Right lobe of liver (tissue), 4 donors: ENCODE measurements at regions not wholly inside any gene's neighbourhood (a gene's known extent, or its start where the extent isn't known, plus 50 kb on each side); places are given as distances from the start of the nearest gene placed in this dataset.

Source experiments
- POLR2A ChIP-seq: fragments of 450-650 bp; IDR thresholded peaks from one replicate; pipeline ENCODE4 v1.6.1; 2017; ENCODE audit warnings: antibody characterized with exemption, mild to moderate bottlenecking
- TF ChIP-seq, protein P1 (sequence below), 4 donors: fragments of 200-600 bp in 3 of 4; fragments of 450-650 bp in 1 of 4; IDR thresholded peaks; one replicate each; pipeline versions ENCODE4 v1.5.1 to v1.8.0; 2016 to 2022; ENCODE audit warnings: antibody characterized with exemption in 4 of 4, mild to moderate bottlenecking in 2 of 4
- donor health status: DM: no; HTN: no; CAD: no.
- donor health status: DM: no; HTN: no; CAD: no.
- donor health status: DM: no; HTN: yes; CAD: no.

DNA sequence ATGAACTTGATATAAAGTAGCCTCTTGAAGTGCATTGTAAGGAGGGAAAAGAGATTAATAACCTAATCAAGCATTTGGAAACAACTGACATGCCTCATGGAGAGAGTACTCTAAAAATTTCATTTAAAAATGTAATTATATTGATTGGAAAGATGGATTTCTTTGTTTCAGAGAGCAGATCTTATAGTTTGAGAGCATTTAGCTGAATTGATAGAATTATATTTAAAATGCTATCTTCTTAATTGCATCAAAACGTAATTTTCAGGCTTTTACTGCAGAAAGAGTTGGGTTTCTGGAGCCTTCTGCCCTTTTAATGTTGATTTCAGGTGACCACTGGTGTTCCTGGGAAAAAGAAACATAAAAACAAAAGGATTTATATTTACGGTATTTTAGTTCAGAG, 130.6 kb downstream of the EDN3 start:
- TF ChIP-seq, protein P1, sequence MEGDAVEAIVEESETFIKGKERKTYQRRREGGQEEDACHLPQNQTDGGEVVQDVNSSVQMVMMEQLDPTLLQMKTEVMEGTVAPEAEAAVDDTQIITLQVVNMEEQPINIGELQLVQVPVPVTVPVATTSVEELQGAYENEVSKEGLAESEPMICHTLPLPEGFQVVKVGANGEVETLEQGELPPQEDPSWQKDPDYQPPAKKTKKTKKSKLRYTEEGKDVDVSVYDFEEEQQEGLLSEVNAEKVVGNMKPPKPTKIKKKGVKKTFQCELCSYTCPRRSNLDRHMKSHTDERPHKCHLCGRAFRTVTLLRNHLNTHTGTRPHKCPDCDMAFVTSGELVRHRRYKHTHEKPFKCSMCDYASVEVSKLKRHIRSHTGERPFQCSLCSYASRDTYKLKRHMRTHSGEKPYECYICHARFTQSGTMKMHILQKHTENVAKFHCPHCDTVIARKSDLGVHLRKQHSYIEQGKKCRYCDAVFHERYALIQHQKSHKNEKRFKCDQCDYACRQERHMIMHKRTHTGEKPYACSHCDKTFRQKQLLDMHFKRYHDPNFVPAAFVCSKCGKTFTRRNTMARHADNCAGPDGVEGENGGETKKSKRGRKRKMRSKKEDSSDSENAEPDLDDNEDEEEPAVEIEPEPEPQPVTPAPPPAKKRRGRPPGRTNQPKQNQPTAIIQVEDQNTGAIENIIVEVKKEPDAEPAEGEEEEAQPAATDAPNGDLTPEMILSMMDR (IDR thresholded peaks at IDR 0.05): no peak
- no peak for TF ChIP-seq POLR2A
